ENCODE measurements at regions not wholly inside any gene's neighbourhood (a gene's known extent, or its start where the extent isn't known, plus 50 kb on each side); places are given as distances from the start of the nearest gene placed in this dataset.

DNA sequence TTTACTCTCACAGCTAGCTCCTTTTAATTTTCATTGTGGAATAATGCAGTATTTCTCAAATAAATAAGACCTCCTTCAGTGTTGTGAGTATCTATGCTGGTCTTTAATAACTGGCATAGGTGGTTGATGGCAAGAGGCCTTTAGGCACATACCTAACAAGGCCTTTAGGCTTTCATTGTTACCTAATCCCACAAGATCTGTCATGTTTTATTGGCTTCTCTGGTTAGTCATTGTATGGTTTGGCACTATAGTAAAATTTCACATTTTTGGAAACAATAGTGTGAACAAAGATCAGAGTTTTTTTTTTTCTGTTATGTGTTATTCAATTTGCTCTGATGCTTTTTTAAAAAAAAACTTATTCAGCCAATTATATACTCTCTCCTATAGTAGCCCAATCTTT lies 89.8 kb upstream of the NEUROD1 start:
- no peak for DNase-seq (ENCODE audit: low read depth)

DNA sequence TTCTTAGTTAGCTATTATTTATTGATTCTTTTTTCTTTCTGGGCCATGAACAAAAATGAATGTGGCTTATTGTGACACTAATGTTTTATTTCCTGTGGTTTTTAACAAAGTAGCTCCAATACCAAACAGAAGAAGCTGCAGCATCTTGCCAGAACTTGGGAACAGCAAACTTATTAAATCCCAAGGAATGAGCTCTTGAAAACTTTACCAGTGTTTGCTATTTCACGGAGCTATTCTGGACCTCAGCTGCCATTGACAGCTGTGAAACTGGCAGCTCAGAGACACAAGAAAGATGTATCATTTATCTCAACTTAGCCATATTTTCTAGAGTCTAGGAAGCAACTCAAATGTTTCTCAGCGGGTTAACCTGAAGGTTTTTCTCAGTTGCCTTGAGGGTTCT lies 91.0 kb upstream of the NEUROD1 start:
- no peak for DNase-seq (ENCODE audit: low read depth)

DNA sequence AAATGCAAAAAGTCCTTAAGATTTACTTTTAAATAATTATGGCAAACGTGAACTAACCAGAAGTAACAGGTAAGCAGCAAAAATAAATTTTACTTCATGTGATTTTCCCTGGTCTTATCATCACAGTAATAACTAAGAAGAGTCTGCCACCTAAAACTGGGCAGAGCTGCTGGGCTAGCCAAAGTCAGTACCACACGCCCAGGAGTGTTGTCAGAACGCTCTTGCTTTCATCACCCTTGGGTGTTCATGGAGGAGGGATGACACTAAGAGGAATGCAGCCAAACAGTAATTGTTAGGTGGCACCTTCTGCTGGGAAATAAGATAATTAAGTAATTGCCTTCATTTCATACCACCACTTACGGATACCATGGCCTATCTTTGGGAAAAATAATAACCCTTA lies 92.0 kb upstream of the NEUROD1 start:
- DNase-seq (ENCODE audit: low read depth) = no peak

DNA sequence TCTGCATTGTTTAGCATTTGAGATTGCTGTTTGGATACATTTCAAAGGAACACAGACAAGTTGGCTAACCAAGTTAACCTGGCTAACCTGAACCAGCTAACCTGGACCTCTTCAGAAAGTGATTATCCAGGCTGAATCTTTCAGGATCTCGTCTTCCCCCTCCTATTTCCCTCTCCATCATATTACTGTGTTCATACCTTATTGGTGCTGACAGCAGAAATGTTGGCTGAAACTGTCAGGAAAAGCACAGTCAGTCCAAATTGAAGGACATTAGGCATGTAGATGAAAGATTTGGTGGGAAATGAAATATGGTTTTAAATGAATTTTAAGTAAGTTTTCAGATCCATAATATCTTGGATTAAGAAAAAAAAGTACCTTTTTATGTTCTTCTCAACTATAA lies 92.5 kb upstream of the NEUROD1 start:
- no peak for DNase-seq (ENCODE audit: low read depth)

DNA sequence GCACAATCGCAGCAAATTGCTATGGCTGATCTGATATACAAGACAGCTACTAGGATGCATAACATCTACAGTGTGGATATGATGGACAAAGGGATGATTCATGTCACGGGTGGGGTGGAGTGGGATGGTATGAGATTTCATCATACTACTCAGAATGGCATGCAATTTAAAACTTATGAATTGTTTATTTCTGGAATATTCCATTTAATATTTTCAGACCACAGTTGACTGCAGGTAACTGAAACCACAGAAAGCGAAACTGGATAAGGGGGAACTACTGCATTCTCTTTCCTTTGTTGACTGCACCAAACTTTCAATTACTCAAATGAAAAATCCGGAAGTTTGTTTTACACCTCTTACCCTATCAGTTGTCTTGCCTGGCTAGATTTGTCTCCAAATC lies 94.4 kb upstream of the NEUROD1 start:
- no peak for DNase-seq (ENCODE audit: low read depth)

DNA sequence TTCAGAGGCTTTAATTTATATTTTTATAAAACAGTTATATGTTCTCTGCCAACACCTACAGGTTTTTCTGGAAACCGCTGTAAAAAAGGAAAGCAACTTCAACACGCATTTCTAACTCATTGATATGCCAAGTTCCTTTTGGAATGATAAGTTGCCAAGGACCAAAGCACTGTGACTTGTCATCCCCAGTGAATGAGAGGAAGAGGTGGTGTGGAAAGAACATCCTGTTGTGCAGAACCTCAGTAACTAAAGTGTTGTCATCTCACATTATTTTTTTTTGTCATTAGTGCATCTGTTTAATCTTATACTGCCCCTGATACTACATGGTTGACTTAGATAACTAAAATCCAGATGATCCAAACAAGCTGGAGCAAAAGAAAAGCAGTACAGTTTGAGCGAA lies 96.0 kb upstream of the NEUROD1 start:
- DNase-seq (ENCODE audit: low read depth) = no peak

DNA sequence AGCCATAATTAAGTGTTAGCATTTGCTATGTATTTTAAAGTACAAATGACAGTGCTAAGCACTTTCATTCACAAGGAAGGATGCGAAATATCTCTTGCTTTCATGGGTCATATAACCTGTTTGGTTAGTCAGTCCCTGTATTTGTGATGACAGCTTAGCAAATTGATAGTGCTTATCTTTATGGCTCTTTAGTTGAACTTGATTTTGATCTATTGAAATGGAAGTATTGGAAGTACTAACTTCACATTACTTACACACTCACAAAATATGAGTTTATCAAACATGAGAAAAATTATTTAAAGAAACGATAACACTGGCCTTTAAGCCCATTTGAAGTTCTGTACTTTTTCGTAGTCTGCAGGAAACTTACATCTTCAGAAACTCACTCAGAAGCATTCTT lies 97.4 kb upstream of the NEUROD1 start:
- no peak for DNase-seq (ENCODE audit: low read depth)

DNA sequence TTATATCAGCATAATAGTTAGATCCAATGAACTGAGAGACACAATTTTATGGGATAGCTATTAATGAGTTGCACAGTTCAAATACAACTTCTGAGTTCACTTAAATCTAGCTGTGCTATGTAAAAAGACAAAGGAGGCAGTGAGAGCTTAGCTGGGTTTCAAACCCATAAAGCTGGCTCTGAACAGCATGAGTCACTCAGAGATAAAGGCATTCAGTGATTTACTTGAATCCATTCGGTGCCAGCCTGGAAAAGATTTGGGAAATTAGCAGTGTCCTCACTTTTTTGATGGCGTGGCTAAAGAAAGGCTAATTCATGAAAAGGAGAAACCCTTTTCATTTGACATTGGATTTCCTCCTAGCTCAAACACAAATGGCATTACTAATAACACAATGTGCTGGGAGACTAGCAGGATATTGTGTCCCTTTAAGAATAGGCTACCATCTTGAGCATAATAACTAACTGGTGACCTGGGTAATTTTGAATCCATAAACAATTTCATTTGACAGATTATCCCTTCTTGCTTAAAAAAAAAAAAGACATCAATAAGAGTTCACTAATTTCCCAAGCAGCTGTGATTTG lies 98.4 kb upstream of the NEUROD1 start:
- no peak for DNase-seq (ENCODE audit: low read depth)

DNA sequence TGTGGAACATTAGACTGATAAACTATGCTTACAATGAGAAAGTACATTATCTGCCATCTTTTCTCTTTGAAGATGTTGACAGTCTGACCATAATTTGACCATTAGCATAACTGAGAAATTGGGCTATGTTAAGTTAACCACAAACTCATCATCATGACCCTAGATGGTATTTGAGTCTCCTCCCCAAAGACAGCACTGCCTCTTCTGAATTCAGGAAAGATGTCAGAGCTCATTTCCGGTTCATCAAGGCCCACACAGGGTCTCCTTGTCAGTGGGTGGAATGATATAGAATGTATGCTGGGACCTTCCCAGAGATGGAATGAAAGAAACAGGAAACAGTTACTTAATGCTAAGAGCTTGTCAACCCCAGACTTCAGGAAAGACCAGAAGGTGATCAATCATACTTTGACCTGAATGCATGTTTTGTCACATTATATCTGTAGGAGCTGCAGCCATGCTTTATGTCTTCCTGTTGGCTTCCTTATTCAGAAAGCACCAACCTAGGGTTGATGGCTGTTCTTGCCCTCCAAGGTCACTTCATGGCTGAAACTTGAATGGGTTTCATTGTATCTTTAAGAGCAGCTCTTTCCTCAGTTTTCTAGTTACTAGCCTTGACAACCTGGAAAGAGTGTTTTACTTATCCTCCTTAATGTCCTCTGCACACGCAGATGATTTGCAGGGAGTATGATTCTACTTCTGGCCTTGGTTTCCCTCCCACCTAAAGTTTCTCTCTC lies 99.1 kb upstream of the NEUROD1 start:
- DNase-seq (ENCODE audit: low read depth) = no peak

DNA sequence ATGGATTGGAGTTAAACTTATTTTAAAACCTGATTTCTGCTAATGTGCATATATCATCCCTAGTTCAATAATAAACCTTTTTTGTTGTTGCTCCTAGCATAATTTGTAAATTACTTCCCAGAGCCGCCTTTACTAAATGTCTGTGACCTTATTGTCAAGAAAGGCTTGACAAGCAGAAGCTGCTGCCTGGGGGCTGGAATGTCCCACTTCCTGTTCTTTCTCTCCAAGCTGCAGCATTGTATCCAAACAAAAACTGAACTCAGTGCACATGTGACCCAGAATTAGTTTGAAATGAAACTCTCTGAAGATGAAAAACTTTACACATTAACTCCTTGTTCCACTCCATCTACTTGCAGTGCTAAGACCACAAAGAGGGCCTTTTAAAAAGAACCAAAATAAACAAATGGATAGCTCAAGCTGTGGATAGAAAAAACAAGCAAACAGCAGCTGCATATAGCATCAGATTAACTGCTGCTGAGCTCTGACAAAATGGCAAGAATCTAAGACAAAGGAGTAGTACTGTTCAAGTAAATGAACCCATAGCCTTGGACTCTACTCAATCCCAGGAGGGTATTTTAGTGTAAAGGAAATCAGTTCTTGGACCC lies 99.8 kb upstream of the NEUROD1 start:
- DNase-seq (ENCODE audit: low read depth) = peak; percentile 20

DNA sequence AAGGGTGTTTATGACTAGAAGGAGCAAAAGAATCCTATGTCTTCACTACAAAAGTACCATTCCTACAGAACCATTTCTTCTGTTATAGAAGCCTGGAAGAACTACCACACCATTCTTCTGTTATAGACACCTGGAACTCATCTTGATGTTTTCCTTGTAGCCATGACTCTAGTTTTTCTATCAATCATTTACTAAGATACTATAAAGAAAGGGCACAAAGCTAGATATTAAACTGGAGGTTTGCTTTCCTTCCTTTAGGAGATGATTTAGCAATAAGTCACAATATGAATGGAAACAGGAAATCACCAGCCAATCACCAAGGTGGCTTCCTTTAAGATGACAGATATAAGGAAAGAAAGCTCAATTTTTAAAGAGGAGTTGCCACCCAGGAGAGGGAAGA lies 100.3 kb upstream of the NEUROD1 start:
- no peak for DNase-seq (ENCODE audit: low read depth)

DNA sequence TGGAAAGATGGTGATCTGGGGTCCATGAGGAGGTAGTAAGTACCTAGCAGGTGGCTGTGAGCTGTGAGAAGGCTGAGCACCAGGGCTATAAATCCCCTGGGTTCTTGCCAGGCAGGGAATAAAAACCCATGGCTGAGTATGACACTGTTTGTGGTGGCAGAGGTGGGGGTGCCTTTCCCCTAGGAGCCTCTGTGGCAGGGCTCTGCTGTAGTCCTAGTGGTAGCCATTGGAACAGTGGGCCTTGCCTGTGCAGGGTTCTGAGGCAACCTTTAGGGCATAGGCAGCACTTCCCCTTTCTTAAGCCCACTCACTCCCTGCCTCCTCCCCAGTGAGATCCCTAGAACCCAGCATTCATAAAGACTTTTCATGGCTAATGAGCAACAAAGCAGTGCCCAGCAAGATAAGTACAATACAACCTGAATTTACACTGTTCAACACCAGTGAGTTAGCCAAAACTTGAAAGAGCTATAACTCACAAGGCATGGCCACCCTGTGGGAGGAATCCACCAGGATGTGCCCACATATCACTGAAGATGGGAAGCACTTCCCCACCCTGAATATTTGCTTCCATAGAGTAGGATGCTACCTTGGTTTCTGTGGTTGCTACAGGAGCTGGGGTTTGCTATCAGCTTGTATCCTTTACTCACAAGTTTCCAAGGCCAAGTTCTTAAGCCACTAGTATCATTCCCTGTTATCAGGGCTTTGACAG lies 100.9 kb upstream of the NEUROD1 start:
- no peak for DNase-seq (ENCODE audit: low read depth)

DNA sequence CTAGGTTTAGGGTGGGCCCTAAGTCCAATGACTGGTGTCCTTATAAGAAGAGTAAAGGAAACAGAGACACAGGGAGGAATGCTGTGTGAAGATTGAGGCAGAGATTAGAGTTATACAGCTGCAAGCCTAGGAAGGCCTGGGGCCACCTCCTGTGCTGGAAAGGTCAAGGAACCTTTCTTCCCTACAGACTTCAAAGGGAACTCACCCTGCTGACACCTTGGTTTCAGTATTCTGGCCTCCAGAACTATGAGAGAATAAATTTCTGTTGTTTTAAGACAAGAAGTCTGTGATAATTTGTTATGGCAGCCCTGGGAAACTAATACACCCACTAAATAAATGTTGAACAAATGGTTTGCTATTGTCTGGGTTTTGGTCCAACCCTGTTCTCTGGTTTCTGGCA lies 102.3 kb upstream of the NEUROD1 start:
- DNase-seq (ENCODE audit: low read depth) = no peak

DNA sequence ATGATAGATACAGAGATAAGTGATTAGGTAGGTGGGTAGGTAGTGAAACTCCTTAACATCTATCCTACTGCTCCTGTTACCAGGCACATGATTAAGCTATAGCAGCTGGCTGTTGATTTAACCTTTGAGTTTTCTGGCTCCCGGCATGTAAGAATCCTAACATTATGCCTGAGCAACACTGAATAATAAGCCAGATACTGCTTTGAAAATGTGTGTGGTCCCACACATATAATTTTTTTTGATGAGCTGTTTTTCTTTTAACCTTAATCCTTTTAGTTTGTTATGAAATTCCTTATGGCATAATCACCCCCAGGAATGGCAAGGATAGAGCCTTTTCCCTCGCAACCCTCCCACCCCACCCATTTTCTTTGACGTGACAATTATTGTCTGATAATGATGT lies 104.2 kb upstream of the NEUROD1 start:
- no peak for DNase-seq (ENCODE audit: low read depth)

DNA sequence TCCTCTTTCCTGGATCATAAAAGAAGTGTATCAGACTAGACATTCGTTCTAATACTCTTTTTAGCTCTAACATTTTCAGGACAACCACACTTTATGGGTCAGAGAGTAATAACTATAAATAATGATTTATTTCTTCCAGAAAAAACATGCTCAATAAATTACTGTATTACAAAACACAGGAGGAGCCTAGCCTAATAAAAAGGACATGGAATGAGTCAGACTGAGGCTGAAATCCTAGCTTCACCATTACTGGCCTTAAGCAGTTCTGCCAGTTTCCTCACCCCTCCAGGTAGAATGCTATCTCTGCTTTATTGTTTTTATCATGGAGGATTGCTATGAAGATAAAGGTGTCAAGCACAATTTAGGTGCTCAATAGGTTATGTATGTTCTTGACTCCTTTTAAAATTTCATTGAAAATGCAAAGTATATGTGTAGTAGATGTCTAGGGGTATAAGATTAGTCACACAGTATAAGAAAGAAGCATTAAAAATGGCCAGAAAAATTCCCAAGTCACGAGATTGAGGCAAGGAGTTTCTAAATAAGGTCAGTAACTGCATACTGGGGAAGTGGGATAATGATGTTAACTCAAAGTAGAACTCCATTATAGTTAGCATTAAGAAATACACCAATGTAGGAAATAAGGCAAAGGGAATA lies 105.5 kb upstream of the NEUROD1 start:
- DNase-seq (ENCODE audit: low read depth) = no peak

DNA sequence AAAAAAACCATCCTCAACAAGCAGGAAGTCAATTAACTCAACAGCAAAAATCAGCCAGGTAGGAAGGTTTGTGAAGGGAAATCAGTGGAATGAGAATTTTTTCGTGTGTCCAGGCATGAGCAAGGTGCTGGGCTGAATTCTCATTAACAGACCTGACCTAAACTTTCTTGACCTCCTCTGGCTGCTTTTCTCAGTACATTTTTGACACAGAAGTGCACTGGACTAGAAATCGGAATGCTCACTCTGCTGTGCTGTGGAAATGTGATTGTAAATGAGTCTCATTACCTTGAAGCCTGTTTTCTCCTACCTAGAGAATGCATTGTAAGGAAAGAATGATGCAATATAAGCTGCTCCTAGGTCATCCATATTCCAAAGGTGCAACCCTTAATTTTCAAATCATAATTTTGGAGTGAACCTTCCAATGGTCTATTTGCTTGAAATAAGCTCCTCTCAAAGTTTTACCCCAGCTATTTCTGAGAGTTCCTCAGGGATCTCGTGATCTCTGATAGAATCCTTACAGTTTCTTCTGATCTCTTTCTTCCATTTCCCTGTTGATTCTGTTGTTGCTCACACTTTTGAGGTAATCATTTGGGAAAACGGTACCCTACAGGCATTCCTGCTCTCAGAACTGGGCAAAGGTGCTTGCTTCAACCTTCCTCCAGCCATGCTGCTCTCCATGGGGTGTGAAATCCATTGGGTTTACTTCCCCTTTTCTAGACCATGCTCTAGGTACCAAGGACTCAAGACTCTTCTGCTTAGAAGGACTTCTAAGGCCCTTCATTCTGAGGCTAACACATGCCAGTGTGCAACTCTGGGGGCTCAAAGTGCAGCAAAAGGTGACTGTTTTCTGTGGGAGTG lies 104.9 kb upstream of the ITPRID2 start:
- DNase-seq (ENCODE audit: low read depth) = no peak

DNA sequence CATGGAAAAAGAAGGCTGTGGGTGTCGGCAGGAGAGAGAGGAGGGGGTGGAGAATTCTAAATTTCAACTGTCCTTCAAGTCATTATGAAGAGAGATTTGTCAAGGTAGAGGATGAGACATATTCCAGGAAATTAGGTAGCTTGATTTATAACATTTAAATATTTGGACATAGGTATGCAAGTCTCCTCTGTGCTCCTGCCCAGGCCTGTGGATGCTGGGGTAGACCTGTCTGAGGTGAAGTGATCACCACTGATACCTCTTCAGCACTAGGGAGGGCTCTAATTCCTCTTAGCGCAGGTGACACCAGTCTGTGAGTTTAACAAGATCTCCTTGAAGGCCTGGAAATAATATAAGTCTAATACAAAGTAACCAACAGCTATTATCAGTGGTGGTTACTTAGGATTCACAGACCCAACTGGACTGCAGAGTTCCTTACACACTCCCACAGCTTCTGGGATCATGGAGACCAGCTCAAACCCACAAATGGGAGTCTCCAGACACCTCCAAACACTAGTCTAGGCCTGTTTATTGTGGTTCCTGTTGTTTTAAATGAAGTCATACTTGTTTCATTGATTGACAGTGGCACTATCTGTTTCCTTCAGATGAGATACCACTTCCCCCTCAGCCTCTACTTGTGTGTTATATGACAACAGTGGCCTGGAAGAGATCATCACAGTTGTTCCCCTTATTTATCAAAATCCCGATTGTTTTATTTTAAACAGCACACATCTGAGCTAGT lies 104.1 kb upstream of the ITPRID2 start:
- no peak for DNase-seq (ENCODE audit: low read depth)

DNA sequence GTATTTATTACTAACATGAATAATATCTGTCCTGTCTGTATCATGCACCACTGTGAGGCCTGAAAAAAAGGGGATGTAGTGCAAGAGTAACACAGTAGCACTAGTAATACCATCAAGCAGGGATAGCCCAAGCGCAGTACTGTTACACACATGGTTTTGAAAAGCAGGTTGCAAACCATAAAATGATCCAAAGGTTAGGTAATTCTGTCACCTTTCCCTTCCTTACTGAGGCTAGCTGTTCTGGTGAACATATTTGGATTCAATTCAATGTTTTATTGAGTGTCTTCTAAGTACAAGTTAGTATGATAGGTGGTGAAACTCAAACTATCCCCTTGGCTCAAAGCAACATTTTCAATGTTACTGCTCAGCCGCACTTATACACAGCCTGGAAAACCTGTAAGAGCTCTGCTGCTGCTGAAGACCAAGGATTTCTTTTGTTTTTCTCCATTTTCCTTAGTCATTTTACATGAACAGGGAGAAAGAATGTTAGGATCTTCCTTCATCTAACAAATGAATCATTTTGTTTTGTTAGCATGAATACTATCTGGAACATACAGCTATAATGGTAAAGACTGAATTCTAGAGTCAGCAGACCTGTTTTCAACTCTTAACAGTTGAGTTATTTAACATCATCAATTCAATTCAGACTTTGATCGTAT lies 102.5 kb upstream of the ITPRID2 start:
- DNase-seq (ENCODE audit: low read depth) = no peak

DNA sequence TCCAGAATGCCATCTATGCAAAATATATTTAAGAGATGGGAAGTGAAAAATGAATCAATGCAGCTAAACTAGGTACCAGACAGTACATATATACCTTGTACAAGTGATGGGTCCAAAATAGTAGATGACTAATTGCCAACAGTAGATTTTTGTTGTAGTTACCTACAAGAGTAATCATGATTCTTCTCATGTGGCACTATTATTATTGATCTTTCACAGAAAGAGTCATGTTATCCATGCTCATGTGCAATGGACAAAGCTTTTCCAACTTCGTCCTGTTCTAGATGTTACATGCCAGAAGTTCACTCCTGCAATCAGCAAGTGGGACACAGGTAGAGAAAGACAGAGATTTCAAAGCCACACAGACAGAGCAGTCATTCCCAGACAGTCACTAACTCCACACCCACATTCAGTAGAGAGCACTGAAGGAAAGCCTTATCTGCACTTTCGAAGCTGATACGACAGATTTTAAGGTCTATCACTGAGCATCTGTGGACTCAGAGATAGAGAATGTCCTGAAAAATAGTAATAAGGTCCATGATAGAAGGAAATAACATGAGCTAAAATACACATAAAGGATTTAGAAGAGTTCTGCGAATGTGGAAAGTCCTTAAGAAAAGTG lies 101.6 kb upstream of the ITPRID2 start:
- DNase-seq (ENCODE audit: low read depth) = no peak
